Stomach (tissue), 8 donors: ENCODE measurements at regions not wholly inside any gene's neighbourhood (a gene's known extent, or its start where the extent isn't known, plus 50 kb on each side); places are given as distances from the start of the nearest gene placed in this dataset.

Experiments
- DNase-seq, 2 donors: peaks; one replicate each; pipeline versions ENCODE4 v3.0.0 to v3.0.0-alpha.2; 2013 to 2019
- H3K27ac ChIP-seq, 5 donors: fragments of 200-600 bp in 4 of 5; sonication (generic) in 4 of 5; one replicate each; pipeline ENCODE4 v1.5.1; 2013 to 2019; ENCODE audit warnings: mild to moderate bottlenecking in 1 of 5, moderate library complexity in 1 of 5
- H3K27me3 ChIP-seq, 3 donors: fragments of 200-600 bp; sonication (generic); one replicate each; pipeline ENCODE4 v1.5.1; 2017 to 2019; ENCODE audit warnings: mixed run types in 1 of 3
- H3K36me3 ChIP-seq, 4 donors: fragments of 200-600 bp; sonication (generic); 1 replicate in 3 of 4; 2 replicates in 1 of 4; pipeline ENCODE4 v1.5.1; 2016 to 2019
- H3K4me1 ChIP-seq, 4 donors: fragments of 200-600 bp; sonication (generic); one replicate each; pipeline ENCODE4 v1.5.1; 2016 to 2019
- H3K4me3 ChIP-seq, 4 donors: fragments of 200-600 bp; sonication (generic) in 3 of 4; one replicate each; pipeline ENCODE4 v1.5.1; 2016 to 2019; ENCODE audit warnings: mild to moderate bottlenecking in 1 of 4
- H3K9me3 ChIP-seq, 4 donors: fragments of 200-600 bp; sonication (generic); one replicate each; pipeline ENCODE4 v1.5.1; 2016 to 2019
- CTCF ChIP-seq, 7 experiments: fragments of 450-650 bp in 4 of 7; fragments of 200-600 bp in 3 of 7; sonication (generic) in 3 of 7; IDR thresholded peaks; one replicate each; pipeline ENCODE4 v1.5.1; 2016 to 2019; ENCODE audit warnings: antibody characterized with exemption in 7 of 7, control low read depth in 2 of 7, mild to moderate bottlenecking in 1 of 7
- EP300 ChIP-seq: sonication (generic); formaldehyde crosslinking; IDR thresholded peaks from one replicate; pipeline ENCODE4 v1.6.1; 2017; ENCODE audit warnings: antibody characterized with exemption
- POLR2A ChIP-seq, 4 donors: fragments of 450-650 bp; IDR thresholded peaks; one replicate each; pipeline ENCODE4 v1.6.1; 2016; ENCODE audit warnings: antibody characterized with exemption in 4 of 4, control low read depth in 2 of 4, mild to moderate bottlenecking in 1 of 4, moderate library complexity in 1 of 4
- POLR2AphosphoS5 ChIP-seq, 3 donors: sonication (generic); formaldehyde crosslinking; IDR thresholded peaks; one replicate each; pipeline ENCODE4 v1.6.1; 2016; ENCODE audit warnings: antibody characterized with exemption in 3 of 3
- WGBS, 5 donors: extraction: QIAGEN DNeasy Blood & Tissue Kit in 3 of 5; methylation state at CpG; one replicate each; pipeline versions ENCODE4 v1.1.5 to v1.1.7; 2013 to 2018; 5-methylcytosine and 5-hydroxymethylcytosine counted together
- intact Hi-C: fragments of 100-400 bp; cut with DNase I; formaldehyde crosslinking; loops from one replicate; pipeline ENCODE4 v1.15.1; 2023; ENCODE audit warnings: low total_unique reads
- donor health status: healthy with polysubstance abuse.
- donor health status: Bipolar disorder and iron deficiency.
- donor health status: healthy.

- Histone ChIP-seq H3K9me3 (no peaks in the 10 kb centered on the region), H3K4me3 (no peak overlapping the region), H3K27me3 (no peaks in the 10 kb centered on the region), H3K4me1 (peaks cover 0 to 5% (median 0%) of the 10 kb centered on the region in 4 donors), H3K36me3 (no peaks in the 10 kb centered on the region), H3K27ac (no peak overlapping the region)
- DNase-seq = no peak
- TF ChIP-seq POLR2AphosphoS5 (IDR thresholded peaks at IDR 0.05) = no peak
- intact Hi-C loops = loop anchor here (10.0 kb wide), 1 partner anchor 319 kb away; no protein-coding TSS in a partner anchor
- WGBS, 5 donors = 75 to 86% (median 82%) methylated on average over 7 of the region's 7 CpGs
These were observed 565.7 kb upstream of the WWC1 start for GRCh38 chr5:167725741-167726140.

- Histone ChIP-seq H3K9me3 (no peaks in the 10 kb centered on the region), H3K4me3 (no peak overlapping the region), H3K27ac (no peak overlapping the region), H3K36me3 (no peaks in the 10 kb centered on the region), H3K27me3 (no peaks in the 10 kb centered on the region), H3K4me1 (peaks cover 0 to 5% (median 0%) of the 10 kb centered on the region in 4 donors)
- intact Hi-C loops = loop anchor here (10.0 kb wide), 1 partner anchor 318 kb away; no protein-coding TSS in a partner anchor
- no peak for DNase-seq
- WGBS, 5 donors = 55 to 76% (median 68%) methylated on average over 2 of the region's 2 CpGs
- TF ChIP-seq POLR2AphosphoS5 (IDR thresholded peaks at IDR 0.05) = no peak
- TF ChIP-seq CTCF (IDR thresholded peaks at IDR 0.05) = no peak
- no peak for TF ChIP-seq POLR2A (IDR thresholded peaks at IDR 0.05)
- TF ChIP-seq EP300 = no peak
These were observed 564.8 kb upstream of the WWC1 start for GRCh38 chr5:167726642-167727041.

- intact Hi-C loops = no loop called here
- TF ChIP-seq POLR2A (IDR thresholded peaks at IDR 0.05) (no peak), CTCF (IDR thresholded peaks at IDR 0.05) (no peak), EP300 (no peak), POLR2AphosphoS5 (IDR thresholded peaks at IDR 0.05) (no peak)
- no peak for DNase-seq
- no peaks in the 10 kb centered on the region for H3K27me3 ChIP-seq
- H3K4me1 ChIP-seq = no peaks in the 10 kb centered on the region
- no peak overlapping the region for H3K4me3 ChIP-seq
- H3K9me3 ChIP-seq = no peaks in the 10 kb centered on the region
- no peak overlapping the region for H3K27ac ChIP-seq
- WGBS, 5 donors = 66 to 80% (median 72%) methylated on average over 3 of the region's 3 CpGs
- no peaks in the 10 kb centered on the region for H3K36me3 ChIP-seq
These were observed 561.3 kb upstream of the WWC1 start for GRCh38 chr5:167730121-167730520.

- Histone ChIP-seq H3K27ac (no peak overlapping the region), H3K27me3 (no peaks in the 10 kb centered on the region), H3K4me3 (no peak overlapping the region), H3K36me3 (no peaks in the 10 kb centered on the region), H3K9me3 (no peaks in the 10 kb centered on the region), H3K4me1 (no peaks in the 10 kb centered on the region)
- no peak for TF ChIP-seq EP300
- TF ChIP-seq POLR2AphosphoS5 (IDR thresholded peaks at IDR 0.05) = no peak
- no peak for TF ChIP-seq CTCF (IDR thresholded peaks at IDR 0.05)
- TF ChIP-seq POLR2A (IDR thresholded peaks at IDR 0.05) = no peak
- DNase-seq = no peak
- intact Hi-C loops = no loop called here
- WGBS, 5 donors = 61 to 78% (median 72%) methylated on average over 2 of the region's 2 CpGs
These were observed 560.8 kb upstream of the WWC1 start for GRCh38 chr5:167730656-167731055.

- Histone ChIP-seq H3K9me3 (no peaks in the 10 kb centered on the region), H3K27me3 (peaks cover 0 to 4% (median 0%) of the 10 kb centered on the region in 3 donors), H3K36me3 (no peaks in the 10 kb centered on the region), H3K27ac (no peak overlapping the region), H3K4me3 (no peak overlapping the region), H3K4me1 (no peaks in the 10 kb centered on the region)
- 83 to 90% (median 85%) methylated on average over 1 of the region's 1 CpG for WGBS, 5 donors
- no peak for DNase-seq
- intact Hi-C loops = no loop called here
- no peak for TF ChIP-seq POLR2A (IDR thresholded peaks at IDR 0.05)
- no peak for TF ChIP-seq POLR2AphosphoS5 (IDR thresholded peaks at IDR 0.05)
These were observed 559.5 kb upstream of the WWC1 start for GRCh38 chr5:167731951-167732350.
